GM11168 (cell line): ENCODE measurements at regions not wholly inside any gene's neighbourhood (a gene's known extent, or its start where the extent isn't known, plus 50 kb on each side); places are given as distances from the start of the nearest gene placed in this dataset.
"Not testable (repeated sequence)": the region's sequence is repeated elsewhere in the genome, so short reads cannot be mapped to it uniquely, and the experiment has no call there.

ENCODE experiments used
- in situ Hi-C: fragments of 300-500 bp; cut with MboI; formaldehyde crosslinking; loops from one replicate; pipeline ENCODE4 v1.12.0; 2022; ENCODE audit warnings: low sequenced_read_pairs; ENCODE audit not compliant: unreplicated experiment

DNA sequence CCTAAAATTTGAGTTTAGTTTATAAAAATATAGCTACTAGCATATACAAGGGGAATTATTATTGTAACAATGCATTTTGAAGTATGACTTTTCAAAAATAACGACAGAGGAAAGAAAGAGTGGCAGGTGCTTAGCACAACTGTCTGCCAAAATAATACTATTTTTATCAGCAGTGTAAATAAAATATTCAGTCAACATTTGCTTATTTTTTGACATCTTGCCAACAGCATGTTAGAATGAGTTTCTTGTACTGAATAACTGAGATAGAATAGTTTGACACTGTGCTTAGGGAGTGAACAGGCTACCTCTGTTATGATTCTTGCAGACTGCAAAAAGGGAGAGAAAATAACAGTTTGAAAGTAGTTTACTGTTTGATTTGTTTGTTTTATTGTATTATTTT is 909.8 kb downstream of the BRINP3 start:
- in situ Hi-C loops = no loop called here

DNA sequence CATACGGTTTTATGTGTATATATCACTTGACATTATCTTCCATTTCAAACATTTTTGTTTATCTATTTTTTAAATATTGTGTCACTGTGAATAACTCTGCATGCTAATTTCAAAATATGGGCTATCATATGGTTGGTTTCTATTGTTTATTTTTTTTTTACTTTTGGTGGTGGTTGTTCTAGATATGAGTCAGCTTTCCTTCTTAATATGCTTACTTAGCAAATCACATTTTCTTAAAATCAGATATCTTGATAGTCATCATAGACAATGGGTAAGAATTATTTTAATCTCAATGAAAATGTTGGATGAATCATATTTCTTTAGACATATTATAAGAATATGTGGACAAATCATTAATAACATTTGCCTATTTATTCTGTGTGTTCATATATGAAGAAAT is 881.5 kb downstream of the BRINP3 start:
- in situ Hi-C loops = no loop called here

DNA sequence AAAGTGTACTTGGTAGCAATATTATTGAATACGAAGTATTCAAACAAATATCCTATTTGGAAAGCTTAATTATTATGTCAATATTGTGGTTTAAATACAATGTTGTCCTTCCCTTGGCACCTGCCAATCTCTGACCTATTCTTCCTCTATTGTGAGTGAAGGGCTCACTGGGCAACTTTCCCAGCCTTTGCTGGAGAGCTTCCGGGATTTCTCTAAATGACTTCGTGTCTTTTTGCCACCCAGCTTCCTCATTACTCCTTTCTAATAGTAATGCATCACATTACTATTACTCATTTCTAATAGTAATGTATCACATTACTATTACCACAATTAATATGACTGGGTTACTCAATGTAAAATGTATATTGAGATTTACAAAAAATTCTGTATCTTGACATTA is 880.6 kb downstream of the BRINP3 start:
- in situ Hi-C loops = no loop called here

DNA sequence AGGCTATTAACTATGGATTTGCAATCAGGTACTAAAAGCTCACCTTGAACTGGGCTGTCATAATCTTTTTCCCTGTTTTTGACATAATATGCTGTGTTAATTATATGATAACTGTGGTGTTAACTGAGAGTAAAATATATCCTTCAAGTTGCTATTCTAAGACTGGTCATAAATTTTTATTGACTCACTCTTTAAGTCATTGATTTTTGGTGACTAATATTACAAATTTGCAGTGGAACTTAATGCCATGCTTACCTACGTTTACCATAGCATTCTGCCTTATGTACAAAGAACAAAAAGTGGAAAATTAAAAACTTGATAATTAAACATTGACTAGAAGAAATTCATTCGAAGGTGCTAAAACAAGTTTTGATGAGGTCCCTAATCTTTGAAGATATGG is 872.4 kb downstream of the BRINP3 start:
- in situ Hi-C loops = no loop called here

DNA sequence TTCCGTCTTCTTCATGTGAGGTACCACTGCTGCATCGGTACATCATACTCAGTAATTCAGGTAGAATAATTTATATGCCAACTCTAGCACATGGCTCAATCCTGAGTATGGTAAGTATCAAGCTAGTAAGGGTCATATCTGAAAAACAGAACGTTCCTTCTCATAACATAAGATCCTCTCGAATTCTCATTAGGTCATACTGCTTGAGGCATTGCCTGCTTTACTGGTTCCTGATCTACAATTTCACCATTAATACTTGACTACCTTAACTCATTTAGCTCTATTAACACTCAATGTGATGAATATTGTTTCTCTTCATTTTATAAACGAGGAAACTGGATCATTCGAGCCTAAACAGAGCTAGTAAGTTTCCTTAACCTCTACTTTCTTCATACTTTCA is 871.6 kb downstream of the BRINP3 start:
- in situ Hi-C loops = no loop called here

DNA sequence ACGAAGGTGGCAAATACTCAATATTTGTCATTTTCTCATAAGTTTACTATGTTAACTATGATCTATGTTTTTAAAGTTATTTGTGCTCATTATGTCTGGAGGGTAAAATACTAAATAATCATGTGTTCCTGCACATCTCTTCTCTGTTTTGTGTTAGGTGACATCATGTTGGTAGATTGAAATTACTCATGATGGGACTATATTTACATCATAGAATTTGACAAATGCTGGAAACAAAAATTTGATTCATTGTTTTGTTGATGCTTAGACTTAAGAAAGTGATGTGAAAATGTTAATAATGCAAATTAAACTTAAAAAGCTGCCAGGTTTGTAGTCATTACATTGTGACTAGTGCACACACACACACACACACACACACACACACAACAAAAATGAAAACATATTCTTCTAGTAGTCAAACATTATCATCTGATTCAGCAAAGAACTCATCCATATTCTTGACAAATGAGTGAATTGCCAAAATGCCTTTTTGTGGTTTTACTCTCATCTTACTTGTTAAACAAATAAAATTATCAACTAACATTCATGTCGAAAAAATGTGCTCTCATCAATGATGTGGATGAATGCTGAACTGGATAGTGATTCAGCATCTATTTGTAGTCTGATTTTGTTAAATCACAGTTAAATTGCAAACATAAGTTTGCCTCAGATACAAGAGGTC is 870.7 kb downstream of the BRINP3 start:
- in situ Hi-C loops = no loop called here

DNA sequence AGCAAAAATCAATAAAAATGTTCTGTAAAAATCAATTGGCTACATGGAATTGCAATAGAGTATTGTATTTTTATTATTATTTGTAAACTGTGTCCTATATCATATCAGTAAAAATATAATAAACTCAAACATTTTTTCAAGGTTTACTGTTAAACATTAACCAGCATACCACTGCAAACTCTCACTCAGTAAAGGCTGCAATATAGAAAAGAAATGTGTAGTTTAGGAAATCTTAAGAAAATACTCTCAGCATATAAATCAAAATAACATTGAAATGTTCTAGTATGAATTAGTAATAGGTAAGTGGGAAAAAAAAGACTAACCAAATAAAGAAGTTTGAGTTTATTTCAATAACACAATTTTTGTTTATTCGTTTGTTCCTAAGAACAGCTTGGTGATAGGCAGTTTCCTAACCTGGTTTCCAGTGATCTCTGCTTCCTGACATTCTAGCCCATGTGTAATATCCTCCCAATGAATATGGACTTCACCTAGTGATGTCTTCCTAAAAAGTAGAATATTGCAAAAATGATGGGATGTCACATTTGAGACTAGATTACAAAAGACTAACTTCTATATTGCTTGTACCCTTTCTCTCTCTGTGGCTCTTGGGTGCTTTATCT is 870.1 kb downstream of the BRINP3 start:
- in situ Hi-C loops = no loop called here

DNA sequence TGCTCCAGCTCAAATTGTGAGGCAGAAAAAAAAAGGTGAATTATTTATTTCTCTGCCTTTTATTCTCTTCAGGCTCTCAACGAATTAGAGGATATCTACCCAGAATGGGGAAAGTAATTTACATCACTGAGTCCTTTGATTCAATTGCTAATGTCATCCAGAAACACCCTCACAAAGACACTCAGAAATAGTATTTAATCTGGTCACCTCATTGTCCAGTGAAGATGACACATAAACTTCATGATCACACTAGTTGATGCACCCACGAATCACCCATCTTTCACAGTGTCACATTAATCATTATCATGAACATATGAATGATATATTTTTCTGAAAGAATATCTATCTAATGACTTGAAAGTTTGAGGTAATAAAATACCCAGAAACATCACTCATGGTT is 868.5 kb downstream of the BRINP3 start:
- in situ Hi-C loops = no loop called here

DNA sequence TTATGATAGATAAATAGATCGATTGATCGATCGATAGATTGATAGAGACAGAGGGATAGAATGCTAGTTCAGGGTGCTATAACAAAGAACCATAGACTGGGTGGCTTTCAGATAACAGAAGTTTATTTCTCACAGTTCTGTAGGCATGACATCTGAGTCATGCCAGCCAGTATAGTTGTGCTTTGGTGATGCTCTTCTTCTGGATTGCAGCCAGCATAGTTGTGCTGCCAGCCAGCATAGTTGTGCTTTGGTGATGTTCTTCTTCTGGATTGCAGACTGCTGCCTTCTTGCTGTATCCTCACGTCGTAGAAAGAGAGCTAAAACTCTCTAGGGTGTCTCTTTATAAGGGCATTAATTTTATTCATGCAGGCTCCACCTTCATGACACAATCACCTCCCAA is 860.8 kb downstream of the BRINP3 start:
- in situ Hi-C loops = no loop called here

DNA sequence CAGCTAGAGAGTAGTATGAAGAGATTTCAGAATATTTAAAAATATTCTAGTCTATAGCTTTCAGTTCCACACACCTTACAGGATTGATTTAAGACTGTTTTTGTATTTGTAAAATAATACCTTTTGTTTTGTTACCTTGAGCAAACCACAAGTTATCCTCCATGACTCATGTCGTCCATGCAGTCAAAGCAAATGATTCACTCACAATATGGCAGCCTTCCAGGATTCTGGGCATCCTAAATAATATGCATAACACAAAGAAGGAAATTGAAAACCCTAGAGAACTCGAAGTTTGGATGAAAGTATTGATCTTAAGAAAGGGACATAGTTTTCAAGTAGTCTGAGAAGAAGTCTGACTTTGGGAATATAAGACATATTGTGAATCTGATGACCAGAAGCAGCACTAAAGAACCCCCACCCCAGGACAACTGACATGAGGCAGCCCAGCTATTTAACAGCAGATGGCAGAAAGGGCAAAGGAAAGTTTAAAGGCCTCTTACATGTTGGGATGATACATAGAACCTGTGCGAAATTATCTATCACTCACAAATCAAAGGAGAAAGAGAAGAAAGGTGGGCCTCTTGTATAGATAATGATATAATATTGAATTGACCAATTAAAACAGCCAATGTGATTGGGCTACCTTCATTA is 857.9 kb downstream of the BRINP3 start:
- in situ Hi-C loops = no loop called here

DNA sequence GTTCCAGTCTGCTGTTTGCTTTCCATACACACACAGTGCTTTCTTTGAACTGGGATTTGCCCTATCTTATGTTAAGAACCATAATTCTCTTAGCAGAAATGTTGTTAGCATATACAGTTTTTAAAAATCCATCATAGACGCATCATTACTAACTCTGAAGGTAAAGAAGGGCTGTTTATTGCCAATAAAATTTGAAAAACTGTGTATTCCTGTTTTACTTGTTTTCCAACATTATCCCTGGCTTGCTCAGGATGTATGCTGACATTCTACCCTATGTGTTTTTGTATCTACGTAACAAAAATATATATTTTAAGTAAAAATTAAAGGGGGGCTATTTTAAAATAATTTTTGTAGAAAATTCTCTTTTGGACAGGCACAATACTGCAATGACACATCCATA is 857.2 kb downstream of the BRINP3 start:
- in situ Hi-C loops = no loop called here

DNA sequence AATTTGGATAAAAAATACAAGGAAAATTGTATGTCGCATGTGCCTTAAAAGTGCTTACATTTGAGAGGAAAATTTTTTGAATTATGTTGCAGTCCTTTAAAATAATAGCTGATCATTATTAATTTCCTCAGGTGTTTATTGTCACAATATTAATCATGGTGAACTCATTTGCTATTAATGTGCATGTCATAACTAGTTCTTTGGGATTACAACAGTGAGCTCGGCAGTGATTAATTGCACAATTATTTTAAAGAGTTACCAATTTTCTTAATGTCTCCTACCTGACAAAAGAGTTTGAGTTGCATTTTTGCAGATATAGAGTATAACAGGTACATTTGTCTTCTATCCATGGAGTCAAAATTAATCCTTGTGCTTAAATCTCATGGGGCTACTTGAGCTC is 854.3 kb downstream of the BRINP3 start:
- in situ Hi-C loops = no loop called here

DNA sequence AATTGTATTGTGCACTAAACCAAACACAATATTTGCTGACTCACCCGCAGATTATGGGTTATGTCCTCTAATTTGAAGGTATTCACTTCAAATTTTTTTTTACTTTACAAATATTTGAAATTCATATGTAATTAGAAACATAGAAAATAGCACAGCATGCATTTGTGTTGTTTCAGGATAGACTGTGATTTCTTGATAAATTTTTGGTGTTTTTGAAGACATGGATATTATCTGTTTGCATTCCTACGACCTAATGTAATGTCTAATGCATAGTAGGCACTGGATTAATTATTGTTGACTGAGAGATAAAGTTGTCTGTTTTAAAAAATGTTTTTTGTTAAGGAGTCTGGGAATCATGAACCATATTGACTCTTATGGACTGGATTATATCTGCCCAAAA is 850.2 kb downstream of the BRINP3 start:
- in situ Hi-C loops = no loop called here

DNA sequence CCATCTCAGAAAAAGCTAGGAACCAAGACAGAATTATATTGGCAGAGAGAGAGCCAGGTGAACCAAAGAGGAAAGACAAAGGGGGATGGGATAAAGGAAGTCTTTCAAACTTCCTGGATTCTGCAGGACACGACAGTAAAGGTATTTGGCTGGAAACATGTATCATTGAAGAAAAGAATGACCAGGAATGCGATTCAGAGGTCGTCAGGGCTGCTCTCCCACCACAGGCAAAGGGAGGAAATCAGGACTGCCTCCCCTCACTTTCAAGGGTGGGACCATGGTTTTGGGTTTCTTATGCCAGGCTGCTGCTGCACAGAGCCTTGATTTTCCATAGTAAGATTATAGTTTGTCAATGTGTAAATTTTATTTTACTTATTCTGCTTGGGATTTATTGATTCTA is 848.8 kb downstream of the BRINP3 start:
- in situ Hi-C loops = no loop called here

DNA sequence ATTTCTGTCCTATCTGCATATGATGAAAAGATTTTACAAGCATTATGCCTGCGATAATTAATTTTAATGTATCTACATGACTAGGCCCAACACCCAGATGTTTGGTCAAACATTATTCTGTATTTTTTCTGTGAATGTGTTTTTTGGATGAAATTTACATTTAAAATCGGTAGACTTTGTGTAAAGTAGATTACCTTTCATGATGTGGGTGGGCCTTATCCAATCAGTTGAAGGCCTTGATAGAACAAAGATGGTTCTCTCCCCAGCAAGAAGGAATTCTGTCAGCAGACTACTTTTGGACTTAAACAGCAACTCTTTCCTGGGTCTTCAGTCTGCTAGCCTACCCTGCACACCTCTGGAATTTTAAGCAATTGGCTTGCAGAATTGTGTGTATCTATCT is 844.0 kb downstream of the BRINP3 start:
- in situ Hi-C loops = no loop called here

DNA sequence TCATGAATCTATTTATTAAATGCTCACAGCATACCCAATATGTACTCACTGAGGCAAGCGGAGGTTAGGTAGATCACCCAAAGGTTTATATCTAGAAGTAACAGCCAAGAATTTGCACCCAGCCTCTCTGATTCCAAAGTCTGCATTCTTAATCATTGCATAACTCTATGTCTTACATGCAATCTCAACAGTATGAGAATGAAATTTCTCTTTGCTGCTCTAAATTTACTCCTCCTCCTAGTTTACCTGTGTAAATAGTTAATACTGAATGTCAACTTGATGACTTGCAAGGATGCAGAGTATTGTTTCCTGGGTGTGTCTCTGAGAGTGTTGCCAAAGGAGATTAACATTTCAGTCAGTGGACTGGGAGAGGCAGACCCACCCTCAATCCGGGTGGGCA is 840.6 kb downstream of the BRINP3 start:
- in situ Hi-C loops = no loop called here

DNA sequence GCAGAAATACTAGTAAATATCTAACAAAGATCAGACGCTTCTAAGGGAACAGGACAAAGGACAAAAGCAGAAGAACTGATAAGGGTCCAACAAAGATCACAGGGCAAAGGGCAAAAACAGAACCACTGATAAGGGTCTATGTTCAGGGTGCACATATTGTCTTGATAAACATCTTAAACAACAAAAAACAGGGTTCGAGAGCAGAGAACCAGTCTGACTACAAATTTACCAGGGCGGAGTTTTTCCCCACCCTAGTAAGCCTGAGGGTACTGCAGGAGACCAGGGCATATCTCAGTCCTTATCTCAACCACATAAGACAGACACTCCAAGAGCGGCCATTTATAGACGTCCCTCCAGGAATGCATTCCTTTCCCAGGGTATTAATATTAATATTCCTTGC is 833.5 kb downstream of the BRINP3 start:
- in situ Hi-C loops = not testable (repeated sequence)

DNA sequence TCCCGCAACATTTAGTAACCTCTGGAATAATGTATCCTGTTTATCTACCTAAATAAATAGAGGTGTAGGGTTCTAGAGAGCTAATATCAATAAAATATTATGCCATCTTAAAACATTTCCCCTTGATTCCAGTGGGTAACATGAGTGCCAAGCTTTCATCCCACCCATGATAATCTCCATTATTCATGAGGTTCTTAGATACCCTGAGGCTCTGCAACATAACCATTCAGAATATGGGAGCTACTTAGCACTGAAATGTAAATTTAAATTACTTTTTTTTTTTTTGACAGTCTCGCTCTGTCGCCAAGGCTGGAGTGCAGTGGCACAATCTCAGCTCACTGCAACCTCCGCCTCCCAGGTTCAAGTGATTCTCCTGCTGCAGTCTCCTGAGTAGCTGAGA is 832.7 kb downstream of the BRINP3 start:
- in situ Hi-C loops = no loop called here

DNA sequence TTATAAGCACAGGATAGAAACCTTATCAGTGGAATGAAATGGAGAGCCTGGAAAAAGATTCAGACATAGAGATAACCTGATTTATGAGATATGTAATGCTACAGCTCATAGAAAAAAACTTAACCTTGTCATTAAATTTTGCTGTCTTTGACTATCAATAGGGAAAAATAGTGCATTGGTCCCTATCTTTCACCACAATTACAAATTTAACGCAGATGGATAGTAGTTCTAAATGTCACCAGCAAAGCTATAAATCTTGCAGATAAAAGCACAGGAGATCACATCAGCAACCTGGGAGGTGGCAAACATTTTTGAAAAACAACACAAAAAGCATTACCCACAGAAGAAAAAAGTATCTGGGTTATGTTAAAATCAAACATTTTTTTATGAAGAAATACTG is 831.6 kb downstream of the BRINP3 start:
- in situ Hi-C loops = no loop called here

DNA sequence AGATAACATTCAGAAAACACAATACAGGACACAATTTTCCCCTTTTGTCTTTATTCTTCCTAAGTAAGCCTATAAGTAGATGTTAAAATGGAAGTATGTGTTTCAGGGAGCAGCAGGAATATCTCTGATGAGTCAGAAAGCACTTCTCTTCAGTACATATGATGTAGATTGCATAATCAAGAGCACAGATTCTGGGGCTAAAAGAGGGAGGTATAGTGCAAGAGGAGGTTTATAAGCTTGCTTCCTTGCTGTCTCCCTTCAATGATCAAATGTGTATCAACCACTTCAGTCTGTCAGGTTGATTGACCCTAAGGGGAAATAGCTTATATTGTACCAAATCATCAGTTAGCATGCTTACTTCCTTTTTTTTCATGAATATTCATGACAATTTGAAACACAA is 822.8 kb downstream of the BRINP3 start:
- in situ Hi-C loops = no loop called here

DNA sequence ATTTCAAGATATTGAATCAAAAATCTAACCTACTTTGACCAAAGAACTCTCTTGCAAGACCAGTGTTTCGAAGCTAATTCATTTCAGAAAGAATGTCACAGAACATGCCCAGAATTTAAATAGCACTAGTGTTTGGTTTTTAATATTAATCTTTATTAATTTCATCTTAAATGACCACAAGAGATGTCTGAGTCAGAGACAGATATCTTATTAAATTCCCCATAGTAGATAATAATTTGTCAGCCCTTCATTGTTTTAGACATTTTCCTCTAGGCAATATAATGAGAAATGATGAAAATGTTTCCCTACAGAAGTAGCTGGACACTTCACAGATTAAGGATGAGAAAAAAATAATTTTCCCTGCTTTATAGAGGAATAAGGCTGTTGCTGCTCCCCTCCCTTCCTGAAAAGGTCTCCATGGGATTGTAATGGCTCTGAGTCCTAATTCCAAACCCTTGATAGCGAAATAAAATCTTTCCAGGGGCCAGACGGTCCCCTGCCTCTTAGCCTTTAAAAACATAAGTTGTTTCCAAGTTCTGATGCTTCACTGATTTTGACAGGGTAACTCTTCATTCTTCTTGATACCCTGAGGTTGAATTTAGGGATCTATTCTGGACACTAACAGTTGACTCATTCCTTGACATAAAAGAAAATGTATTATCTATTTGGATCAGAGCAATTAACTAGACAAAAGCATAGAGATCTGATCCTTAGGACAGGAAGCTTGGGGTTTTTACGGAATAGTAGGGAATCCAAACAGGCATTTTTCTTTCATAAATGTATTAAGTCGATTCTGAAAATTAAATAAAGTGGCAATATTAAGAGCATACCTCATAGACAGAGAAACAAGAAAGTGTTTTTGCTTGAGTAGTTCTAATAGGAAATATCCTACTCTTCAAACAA is 820.8 kb downstream of the BRINP3 start:
- in situ Hi-C loops = no loop called here
